Adrenal gland (tissue), 5 donors: ENCODE measurements at regions not wholly inside any gene's neighbourhood (a gene's known extent, or its start where the extent isn't known, plus 50 kb on each side); places are given as distances from the start of the nearest gene placed in this dataset.

Experiments
- CTCF ChIP-seq, 6 experiments: fragments of 450-650 bp in 4 of 6; fragments of 200-600 bp in 2 of 6; sonication (generic) in 1 of 6; IDR thresholded peaks; 1 replicate in 5 of 6; 2 replicates in 1 of 6; pipeline versions ENCODE4 v1.5.1 to v1.8.0; 2016 to 2021; ENCODE audit warnings: antibody characterized with exemption in 6 of 6, mild to moderate bottlenecking in 2 of 6, moderate library complexity in 1 of 6
- POLR2A ChIP-seq, 2 donors: fragments of 450-650 bp; IDR thresholded peaks; one replicate each; pipeline ENCODE4 v1.6.1; 2017; ENCODE audit warnings: antibody characterized with exemption in 2 of 2, mild to moderate bottlenecking in 2 of 2, moderate library complexity in 1 of 2
- donor health status: DM: no; HTN: no; CAD: no.

- TF ChIP-seq CTCF (IDR thresholded peaks at IDR 0.05): no peak
- TF ChIP-seq POLR2A (IDR thresholded peaks at IDR 0.05): no peak
Measured at GRCh38 chr15:38920966-38921365, 356.4 kb upstream of the RASGRP1 start.
